K562 (cell line): ENCODE measurements at regions not wholly inside any gene's neighbourhood (a gene's known extent, or its start where the extent isn't known, plus 50 kb on each side); places are given as distances from the start of the nearest gene placed in this dataset.

Source experiments
- ATAC-seq: fragments of 200-7000 bp; cut with Tn5 transposase; 3 replicates; pipeline ENCODE4 v1.9.1; 2020; ENCODE audit warnings: moderate library complexity
- BruUV-seq: library from RNA; stranded (reverse); fragments of 400-500 nt; replicated peaks from 2 replicates; lab custom pipeline; 2021; lab: Mats Ljungman, UMichigan
- CTCF ChIA-PET: fragments of 300-600 bp; formaldehyde crosslinking; extraction: SDS; loops from one replicate; lab custom pipeline; 2021; ENCODE audit warnings: low intra/inter-chr PET ratio; lab: Yijun Ruan, JAX
- POLR2A ChIA-PET: fragments of 300-600, 350-650 bp; sonication (Branson Sonifier 250); formaldehyde crosslinking; extraction: SDS; loops from one replicate; lab custom pipeline; 2021; ENCODE audit warnings: antibody characterized with exemption, inconsistent platforms; lab: Yijun Ruan, JAX
- DNase-seq, 4 experiments: peaks; one replicate each; pipeline versions ENCODE4 v3.0.0 to v3.0.0-alpha.2; 2011 to 2018; ENCODE audit warnings: low spot score in 3 of 4, mixed read lengths in 3 of 4; ENCODE audit errors: extremely low read depth in 1 of 4
- FAIRE-seq: peaks from 2 replicates; lab custom pipeline; 2011; peaks lifted over from hg19 to GRCh38; lab: Jason Lieb, UNC
- H2AFZ ChIP-seq: 2 replicates; pipeline ENCODE4 v1.6.0; 2011; ENCODE audit warnings: low read depth, low read length, control low read depth, inconsistent platforms
- H3K27ac ChIP-seq: fragments of 200-600 bp; 3 replicates; pipeline ENCODE4 v1.8.0; 2011; ENCODE audit warnings: low read depth, mild to moderate bottlenecking, control low read depth, inconsistent platforms, low read length, moderate library complexity, mixed read lengths; ENCODE audit errors: extremely low read depth
- H3K27me3 ChIP-seq, 2 experiments: fragments of 300-600 bp in 1 of 2; 2 replicates in 1 of 2; 3 replicates in 1 of 2; pipeline versions ENCODE4 v1.6.0 to v1.8.0; 2011; ENCODE audit warnings: inconsistent platforms in 2 of 2, low read length in 2 of 2, mild to moderate bottlenecking in 1 of 2, mixed read lengths in 1 of 2, moderate library complexity in 1 of 2; ENCODE audit not compliant: control insufficient read depth in 2 of 2, insufficient read depth in 2 of 2
- H3K36me3 ChIP-seq: fragments of 300-600 bp; 3 replicates; pipeline ENCODE4 v1.8.0; 2011; ENCODE audit warnings: mild to moderate bottlenecking, low read length, inconsistent platforms; ENCODE audit not compliant: control insufficient read depth, insufficient read depth
- H3K4me1 ChIP-seq, 2 experiments: fragments of 200-600 bp in 1 of 2; replicated peaks in 1 of 2; 2 replicates in 1 of 2; 3 replicates in 1 of 2; pipeline versions ENCODE4 v1.5.1 to v1.8.0; 2011; ENCODE audit warnings: inconsistent platforms in 2 of 2, low read length in 2 of 2, mild to moderate bottlenecking in 1 of 2, mixed read lengths in 1 of 2, moderate library complexity in 1 of 2; ENCODE audit not compliant: control insufficient read depth in 2 of 2, insufficient read depth in 2 of 2
- H3K4me2 ChIP-seq: 2 replicates; pipeline ENCODE4 v1.6.1; 2011; ENCODE audit warnings: low read length, control low read depth, inconsistent platforms, mixed read lengths; ENCODE audit not compliant: insufficient read depth
- H3K4me3 ChIP-seq: fragments of 200-600 bp; sonication (generic), shearing (Covaris generic); 2 replicates; pipeline ENCODE4 v1.5.1; 2016; ENCODE audit warnings: control low read depth, inconsistent platforms
- H3K79me2 ChIP-seq: fragments of 200-600 bp; 3 replicates; pipeline ENCODE4 v1.8.0; 2011; ENCODE audit warnings: low read length, inconsistent platforms; ENCODE audit not compliant: control insufficient read depth, insufficient read depth
- H3K9ac ChIP-seq, 2 experiments: 2 replicates each; pipeline versions ENCODE4 v1.6.0 to v1.6.1; 2011; ENCODE audit warnings: low read depth in 2 of 2, low read length in 2 of 2, control low read depth in 1 of 2, inconsistent platforms in 1 of 2, mild to moderate bottlenecking in 1 of 2, mixed read lengths in 1 of 2; ENCODE audit not compliant: insufficient read depth in 1 of 2
- H3K9me1 ChIP-seq: one replicate; pipeline ENCODE4 v1.6.0; 2011; ENCODE audit warnings: inconsistent platforms, mild to moderate bottlenecking, low read length, moderate library complexity; ENCODE audit not compliant: control insufficient read depth, insufficient read depth
- H3K9me3 ChIP-seq: replicated peaks from 2 replicates; pipeline ENCODE4 v1.5.1; 2011; ENCODE audit warnings: low read depth, low read length, inconsistent platforms; ENCODE audit not compliant: control insufficient read depth, insufficient read depth
- H4K20me1 ChIP-seq: replicated peaks from 2 replicates; pipeline ENCODE4 v1.6.1; 2011; ENCODE audit warnings: low read length, inconsistent platforms, mixed read lengths; ENCODE audit not compliant: control insufficient read depth, insufficient read depth
- EHMT2 ChIP-seq: fragments of 450-650 bp; IDR thresholded peaks from 2 replicates; pipeline ENCODE4 v1.6.1; 2018; ENCODE audit warnings: antibody characterized with exemption
- FOSL1 ChIP-seq: fragments of 200-800 bp; sonication (Bioruptor generic); conservative IDR thresholded peaks from 2 replicates; pipeline ENCODE4 v1.6.1; 2016; ENCODE audit warnings: missing genetic modification characterization, missing compliant biosample characterization
- GABPA ChIP-seq: fragments of 200-800 bp; sonication (Bioruptor generic); conservative IDR thresholded peaks from 2 replicates; pipeline ENCODE4 v1.6.1; 2016; ENCODE audit warnings: low read depth, missing genetic modification characterization, missing compliant biosample characterization
- HEY1 ChIP-seq: fragments of 250-450 bp; sonication (Bioruptor Pico); IDR thresholded peaks from 2 replicates; pipeline ENCODE4 v1.5.0; 2020; ENCODE audit warnings: mild to moderate bottlenecking, moderate library complexity, borderline replicate concordance
- HINFP ChIP-seq: fragments of 450-650 bp; conservative IDR thresholded peaks from 2 replicates; pipeline ENCODE4 v1.6.1; 2016; ENCODE audit warnings: missing genetic modification characterization, low read depth, mild to moderate bottlenecking, control low read depth, missing compliant biosample characterization
- LCOR ChIP-seq: sonication (generic); formaldehyde crosslinking; IDR thresholded peaks from 2 replicates; pipeline ENCODE4 v1.8.0; 2022; ENCODE audit warnings: mild to moderate bottlenecking, missing genetic modification reagents
- NR0B1 ChIP-seq: fragments of 450-650 bp; IDR thresholded peaks from one replicate; pipeline ENCODE4 v1.6.1; 2018; ENCODE audit warnings: mild to moderate bottlenecking, moderate library complexity; ENCODE audit not compliant: partially characterized antibody
- NR4A1 ChIP-seq, 2 experiments: fragments of 250-450 bp in 1 of 2; fragments of 450-650 bp in 1 of 2; sonication (Bioruptor Pico) in 1 of 2; IDR thresholded peaks; 2 replicates each; pipeline versions ENCODE4 v1.4.0 to v1.6.1; 2016 to 2020; ENCODE audit warnings: mild to moderate bottlenecking in 2 of 2, missing compliant biosample characterization in 1 of 2, missing genetic modification characterization in 1 of 2, moderate library complexity in 1 of 2
- PHF8 ChIP-seq: fragments of 200-600 bp; sonication (generic); IDR thresholded peaks from 2 replicates; pipeline ENCODE4 v1.6.1; 2012; ENCODE audit warnings: mixed run types, mild to moderate bottlenecking, inconsistent platforms, low read length, moderate library complexity, borderline replicate concordance
- RBM14 ChIP-seq: fragments of 200-400 bp; formaldehyde crosslinking; IDR thresholded peaks from 2 replicates; pipeline ENCODE4 v1.6.1; 2018; ENCODE audit warnings: low read depth, mild to moderate bottlenecking, low read length, moderate library complexity, borderline replicate concordance; ENCODE audit not compliant: insufficient read depth
- STAT5A ChIP-seq: IDR thresholded peaks from 2 replicates; pipeline ENCODE4 v1.6.1; 2012; ENCODE audit warnings: low read length, inconsistent platforms, borderline replicate concordance
- U2AF2 ChIP-seq: fragments of 200-400 bp; formaldehyde crosslinking; optimal IDR thresholded peaks from 2 replicates; pipeline ENCODE3; 2017; ENCODE audit warnings: low read depth, mild to moderate bottlenecking, low read length
- ZNF3 ChIP-seq: fragments of 250-450 bp; sonication (Bioruptor Pico); IDR thresholded peaks from 2 replicates; pipeline ENCODE4 v1.5.0; 2021; ENCODE audit warnings: mild to moderate bottlenecking, moderate library complexity
- ZNF431 ChIP-seq: sonication (generic); formaldehyde crosslinking; IDR thresholded peaks from 2 replicates; pipeline ENCODE4 v1.8.0; 2022; ENCODE audit warnings: mild to moderate bottlenecking, missing genetic modification reagents
- ZNF57 ChIP-seq: fragments of 450-650 bp; formaldehyde crosslinking; IDR thresholded peaks from 2 replicates; pipeline ENCODE4 v1.4.0; 2020; ENCODE audit warnings: mild to moderate bottlenecking, moderate library complexity
- WGBS: fragments of 100-300 bp; shearing (Covaris generic); methylation state at CpG from one replicate; pipeline ENCODE4 v1.1.6; 2016; ENCODE audit warnings: low coverage, mixed read lengths; ENCODE audit not compliant: insufficient coverage; ENCODE audit errors: missing lambda C conversion rate; 5-methylcytosine and 5-hydroxymethylcytosine counted together
- in situ Hi-C: fragments of 300-500 bp; cut with MboI; formaldehyde crosslinking; loops from 4 replicates; pipeline ENCODE4 v1.15.0; 2018; ENCODE audit warnings: inconsistent platforms, mixed read lengths
- intact Hi-C: fragments of 100-400 bp; cut with micrococcal nuclease; formaldehyde crosslinking; loops from 2 replicates; pipeline ENCODE4 v1.14.2; 2022

GRCh38 chr16:52235186-52235585 is 311.8 kb downstream of the TOX3 start:
- H3K79me2 ChIP-seq: no peaks in the 10 kb centered on the region

GRCh38 chr16:52234626-52235025 is 312.3 kb downstream of the TOX3 start:
- H3K9ac ChIP-seq: no peak overlapping the region
- H3K4me2 ChIP-seq: no peak overlapping the region
- FAIRE-seq (no peak), ATAC-seq (no peak), DNase-seq (no peak)
- CTCF ChIA-PET: no interaction called here
- no peak overlapping the region for H2AFZ ChIP-seq
- no peak overlapping the region for H3K4me3 ChIP-seq
- no peaks in the 10 kb centered on the region for H3K4me1 ChIP-seq
- no peak overlapping the region for H3K27ac ChIP-seq
- no peaks in the 10 kb centered on the region for H4K20me1 ChIP-seq
- H3K27me3 ChIP-seq: no peaks in the 10 kb centered on the region
- intact Hi-C loops: no loop called here
- in situ Hi-C loops: no loop called here
- 0% methylated on average over 2 of the region's 2 CpGs for WGBS
- POLR2A ChIA-PET: no interaction called here
- no peaks in the 10 kb centered on the region for H3K79me2 ChIP-seq
- no peaks in the 10 kb centered on the region for H3K36me3 ChIP-seq
- BruUV-seq: no TSS peak
- no peaks in the 10 kb centered on the region for H3K9me1 ChIP-seq
- no peaks in the 10 kb centered on the region for H3K9me3 ChIP-seq
- TF ChIP-seq GABPA (tag): no peak
- TF ChIP-seq ZNF3 (CRISPR knock-in tag): no peak
- TF ChIP-seq ZNF431: no peak
- no peak for TF ChIP-seq NR0B1
- TF ChIP-seq NR4A1 (CRISPR knock-in tag; IDR thresholded peaks at IDR 0.05): no peak
- no peak for TF ChIP-seq NR4A1 (tag; IDR thresholded peaks at IDR 0.05)
- no peak for TF ChIP-seq RBM14
- no peak for TF ChIP-seq LCOR (CRISPR knock-in tag)
- TF ChIP-seq PHF8: no peak

More at GRCh38 chr16:52235186-52235585, 311.8 kb downstream of the TOX3 start:
- no peak for FAIRE-seq
- no peak overlapping the region for H3K27ac ChIP-seq
- CTCF ChIA-PET: no interaction called here
- DNase-seq: no peak
- intact Hi-C loops (no loop called here), in situ Hi-C loops (no loop called here)
- H3K9ac ChIP-seq: no peak overlapping the region
- no peaks in the 10 kb centered on the region for H3K36me3 ChIP-seq
- H3K9me3 ChIP-seq: no peaks in the 10 kb centered on the region
- no peaks in the 10 kb centered on the region for H3K4me1 ChIP-seq
- no peaks in the 10 kb centered on the region for H3K27me3 ChIP-seq
- POLR2A ChIA-PET: no interaction called here
- TF ChIP-seq EHMT2 (no peak), ZNF57 (no peak), HINFP (no peak), HEY1 (CRISPR knock-in tag) (no peak), FOSL1 (no peak), STAT5A (no peak), U2AF2 (no peak)
- H3K4me3 ChIP-seq: no peak overlapping the region
- no peak overlapping the region for H2AFZ ChIP-seq
- no TSS peak for BruUV-seq
- ATAC-seq: no peak
- H4K20me1 ChIP-seq: no peaks in the 10 kb centered on the region
- H3K4me2 ChIP-seq: no peak overlapping the region
- no peaks in the 10 kb centered on the region for H3K9me1 ChIP-seq
